GM18508 (cell line): ENCODE measurements at regions not wholly inside any gene's neighbourhood (a gene's known extent, or its start where the extent isn't known, plus 50 kb on each side); places are given as distances from the start of the nearest gene placed in this dataset.
"Not testable (repeated sequence)": the region's sequence is repeated elsewhere in the genome, so short reads cannot be mapped to it uniquely, and the experiment has no call there.

Experiments
- ATAC-seq: cut with Tn5 transposase; IDR thresholded peaks from one replicate; pipeline ENCODE4 v1.9.1; 2021; ENCODE audit warnings: moderate number of reproducible peaks; ENCODE audit not compliant: insufficient read depth, unreplicated experiment

DNA sequence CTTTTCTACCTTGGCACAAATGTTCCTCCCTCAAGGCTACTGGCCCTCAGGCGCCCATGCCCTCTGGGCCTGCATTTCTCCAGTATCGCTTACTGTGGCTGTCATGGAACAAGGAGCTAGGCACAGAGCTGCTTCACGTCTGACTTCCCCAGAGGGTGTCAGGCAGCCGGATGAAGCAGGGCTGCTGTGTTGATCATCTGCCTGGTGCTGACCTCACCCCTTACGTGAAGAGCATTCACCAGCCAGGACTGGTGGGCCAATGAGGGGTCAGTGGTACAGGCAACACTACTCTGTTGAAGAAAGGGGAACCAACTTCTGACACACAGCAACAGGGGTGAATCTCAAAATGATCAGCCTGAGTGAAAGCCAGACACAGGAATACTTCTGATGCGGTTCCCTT, 215.5 kb upstream of the GALNT2 start:
- no peak for ATAC-seq

DNA sequence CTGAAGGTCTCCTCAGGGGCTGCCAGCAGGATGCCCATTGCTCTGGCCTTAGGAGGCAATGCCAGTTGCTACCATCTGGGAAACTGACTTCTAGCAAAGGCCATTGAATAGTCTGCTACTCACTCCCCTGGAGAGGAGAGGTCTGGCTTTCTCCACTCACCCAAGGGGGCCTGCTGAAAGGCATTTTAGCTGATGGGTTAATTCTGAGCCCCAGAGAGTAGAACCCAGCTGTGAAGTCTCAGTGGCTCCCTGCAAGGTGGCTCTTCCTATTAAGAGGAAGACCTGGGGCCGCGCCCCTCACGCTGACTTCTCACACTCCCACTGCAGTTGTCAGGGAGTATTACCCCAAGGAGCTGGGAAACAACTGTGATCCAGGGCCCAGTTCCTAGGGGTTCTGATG, 213.3 kb upstream of the GALNT2 start:
- no peak for ATAC-seq

DNA sequence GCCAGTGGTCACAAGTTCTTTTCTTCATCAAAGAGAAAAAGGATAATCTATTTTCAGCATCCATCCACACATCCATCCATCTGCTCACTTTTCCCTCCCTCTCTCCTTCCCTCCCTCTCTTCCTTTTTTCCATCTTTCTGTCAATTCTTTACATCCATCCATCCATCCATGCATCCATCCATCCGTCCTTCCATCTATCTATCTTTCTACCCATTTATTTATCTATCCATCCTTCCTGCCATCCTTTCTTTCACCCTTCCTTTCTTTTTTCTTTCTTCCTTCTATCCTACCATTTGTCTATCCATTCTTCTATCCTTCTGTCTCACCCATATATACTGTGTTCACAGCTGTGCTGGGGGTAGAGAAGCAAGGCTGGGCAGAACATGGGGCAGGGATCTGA, 212.4 kb upstream of the GALNT2 start:
- ATAC-seq: no peak

DNA sequence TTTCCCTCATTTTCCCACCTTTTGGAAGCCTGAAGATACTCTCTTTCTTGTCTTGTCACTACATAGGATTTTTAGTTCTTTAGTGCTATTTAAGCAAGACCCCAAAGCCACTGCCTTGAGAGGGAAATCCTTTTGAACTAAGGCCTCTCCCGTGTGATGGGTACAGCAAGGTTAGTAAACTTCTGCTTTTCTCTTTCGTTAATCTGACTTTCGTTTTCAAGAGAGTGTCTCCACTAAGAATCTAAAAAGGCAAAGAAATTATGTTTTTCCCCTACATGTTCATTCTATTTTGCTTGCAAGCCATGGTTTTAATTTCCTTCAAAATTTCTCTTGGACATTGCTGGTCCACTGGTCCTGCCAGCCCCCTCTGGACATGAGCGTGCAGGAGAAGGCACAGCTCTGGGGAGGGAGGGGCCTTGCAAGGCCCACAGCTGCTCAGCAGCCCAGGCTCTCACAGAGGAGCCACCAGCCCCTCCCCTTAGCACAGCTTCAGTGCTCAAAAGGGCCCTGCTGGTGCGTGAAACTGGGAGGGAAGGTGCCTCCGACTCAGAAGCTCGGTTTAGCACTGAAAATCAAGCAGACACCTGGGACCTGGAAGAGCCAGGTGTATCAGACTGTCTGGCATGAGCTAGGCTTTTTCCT, 210.9 kb upstream of the GALNT2 start:
- peak; percentile 79 for ATAC-seq

DNA sequence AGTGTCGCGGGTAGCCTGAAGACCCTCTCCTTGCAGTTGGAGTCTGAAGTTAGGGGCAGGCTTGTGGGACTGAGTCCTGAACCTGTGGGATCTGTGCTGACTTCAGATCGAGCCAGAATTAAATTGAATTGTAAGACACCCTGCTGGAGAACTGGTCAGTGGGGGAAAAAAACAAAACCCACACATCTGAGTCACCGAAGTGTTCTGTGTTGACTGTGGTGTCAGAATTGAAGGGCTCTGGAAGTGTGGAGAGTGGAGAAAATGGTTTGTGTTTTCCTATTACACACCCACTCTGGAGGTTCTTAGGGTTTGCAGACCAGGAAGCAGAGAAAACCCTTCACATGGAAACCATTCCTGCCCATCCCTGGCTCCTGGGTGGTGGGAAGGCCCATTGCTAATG, 209.5 kb upstream of the GALNT2 start:
- ATAC-seq: no peak

DNA sequence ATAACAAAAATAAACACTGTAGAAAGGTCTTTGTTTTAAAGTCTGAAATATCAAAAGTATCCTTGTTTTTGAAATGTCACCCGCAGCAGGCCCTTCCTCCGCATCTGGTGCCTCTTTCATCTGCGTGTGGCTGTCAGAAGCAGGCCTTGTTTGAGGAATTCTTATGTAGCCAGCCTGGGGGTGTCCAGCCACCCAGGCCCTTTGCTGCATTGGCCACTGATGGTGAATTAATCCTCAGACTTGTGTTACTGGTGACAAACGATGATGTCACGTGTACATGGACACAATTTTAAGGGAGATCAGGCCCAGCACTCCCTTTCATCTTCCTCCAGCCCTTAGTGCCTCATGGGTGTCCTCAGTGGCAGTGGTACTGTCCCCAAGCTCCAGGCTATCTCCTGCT, 208.0 kb upstream of the GALNT2 start:
- no peak for ATAC-seq

DNA sequence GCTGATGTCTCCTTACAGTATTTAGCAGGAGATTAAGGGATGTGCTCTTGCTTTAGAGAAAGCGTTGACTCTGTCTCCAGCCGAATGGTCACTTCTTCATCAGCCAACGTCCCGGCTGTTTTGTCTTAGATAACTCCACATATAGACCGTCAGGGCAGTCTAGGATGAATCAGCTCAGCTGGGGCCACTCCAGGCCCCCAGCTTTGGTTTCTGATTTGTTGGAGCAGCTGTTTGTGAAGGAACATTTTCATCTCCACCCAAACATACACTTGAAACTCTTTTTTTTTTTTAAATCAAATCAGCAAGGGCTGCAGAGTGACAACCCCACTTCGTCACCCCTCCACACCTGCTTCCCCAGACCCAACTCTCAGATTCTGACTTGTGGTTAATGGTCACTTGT, 206.1 kb upstream of the GALNT2 start:
- ATAC-seq: no peak

DNA sequence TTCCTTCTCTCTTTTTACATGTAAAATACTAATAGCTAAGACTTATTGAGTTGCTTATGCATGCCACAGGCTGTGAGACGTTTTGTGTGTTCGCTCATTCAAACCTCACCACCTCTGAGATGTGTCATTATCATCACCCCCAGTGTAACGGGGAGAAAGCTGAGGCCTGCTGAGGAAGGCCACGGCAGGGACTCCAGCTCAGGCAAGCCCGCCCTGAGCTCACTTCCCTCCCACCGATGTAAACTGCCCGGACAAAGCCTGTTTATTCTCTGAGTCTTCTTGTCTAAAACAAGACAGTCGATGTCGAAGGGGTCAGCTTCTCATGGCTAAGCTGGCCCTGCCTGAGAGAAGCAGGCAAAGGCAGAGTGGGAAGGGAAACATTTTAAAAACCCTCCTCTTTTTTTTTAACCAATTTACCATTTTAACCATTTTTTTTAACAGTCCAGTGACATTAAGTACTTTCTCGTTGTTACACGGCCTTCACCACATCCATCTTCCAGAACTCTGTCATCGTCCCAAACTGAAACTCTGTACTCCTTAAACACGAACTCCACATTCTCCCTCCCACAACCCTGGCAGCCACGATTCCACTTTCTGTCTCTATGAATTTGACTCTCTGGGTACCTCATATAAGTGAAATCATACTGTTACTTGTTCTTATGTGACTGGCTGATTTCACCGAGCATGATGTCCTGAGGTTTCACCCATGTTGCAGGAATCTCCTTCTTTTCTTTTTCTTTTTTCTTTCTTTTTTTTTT, 204.8 kb upstream of the GALNT2 start:
- no peak for ATAC-seq

DNA sequence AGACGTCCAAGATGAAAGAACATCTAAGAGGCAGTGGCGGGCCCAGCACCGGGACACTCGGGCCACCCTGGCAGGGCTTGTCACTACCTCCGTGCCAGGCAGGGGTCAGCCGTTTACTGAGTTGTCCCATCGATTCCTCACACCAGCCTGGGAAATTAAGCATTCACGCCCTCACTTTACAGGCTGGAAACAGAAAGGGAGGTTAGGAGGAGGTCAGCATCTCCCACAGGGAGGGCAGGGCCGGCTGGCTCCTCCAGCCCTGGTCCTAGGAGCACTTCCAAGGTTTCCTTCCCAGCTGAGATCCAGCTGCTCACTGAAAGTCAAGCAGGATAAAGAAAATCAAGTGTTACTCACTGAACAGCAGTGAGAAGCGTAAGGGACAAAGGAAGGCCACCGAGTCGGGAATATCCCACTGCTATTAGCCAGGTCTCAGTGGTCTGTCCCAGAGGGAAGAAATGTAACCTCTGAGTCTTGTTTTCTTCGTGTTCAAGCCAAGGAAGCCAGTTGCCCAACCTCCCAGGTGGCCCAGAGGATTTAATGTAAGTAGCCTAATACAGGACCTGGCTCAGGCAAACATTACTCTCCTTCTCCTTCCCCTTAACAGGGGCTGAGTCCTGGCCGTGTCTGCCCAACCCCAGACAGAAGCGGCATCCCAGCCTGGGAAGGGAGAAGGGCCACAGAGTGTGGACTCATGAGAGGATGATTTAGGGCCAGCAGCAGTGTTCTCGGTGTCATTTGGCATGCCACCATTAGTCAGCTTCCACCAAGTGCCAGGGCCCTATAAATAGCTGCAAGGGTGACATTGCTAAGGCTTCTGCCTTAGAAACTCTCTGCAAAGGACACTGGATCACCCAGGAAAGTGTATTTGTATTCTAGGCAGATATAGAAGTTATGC, 203.1 kb upstream of the GALNT2 start:
- no peak for ATAC-seq

DNA sequence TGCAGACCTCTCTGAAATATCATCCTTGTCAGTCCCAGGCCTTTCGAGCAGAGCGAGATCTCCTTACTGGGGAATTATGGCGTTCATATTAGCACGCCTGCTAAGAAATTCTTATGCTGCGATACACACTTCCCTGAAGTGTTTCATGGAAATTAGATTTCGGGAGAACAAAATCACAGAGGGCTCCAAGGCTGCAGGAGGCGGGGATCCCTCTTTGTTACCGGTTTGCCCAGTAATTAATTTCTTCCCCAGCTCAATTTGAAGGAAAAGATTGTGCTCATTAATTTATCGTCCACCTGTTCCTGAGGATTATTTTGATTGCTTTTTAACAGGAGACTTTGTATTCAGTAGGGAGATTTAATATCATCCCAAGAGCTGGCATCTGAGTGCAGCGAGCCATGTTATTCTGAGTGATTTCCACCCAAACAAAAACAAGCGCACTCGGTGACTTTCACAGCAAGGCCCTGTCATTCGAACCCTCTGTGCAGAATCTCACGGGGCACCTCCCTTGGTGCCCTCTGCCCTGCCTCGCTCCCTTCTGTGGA, 202.3 kb upstream of the GALNT2 start:
- no peak for ATAC-seq

DNA sequence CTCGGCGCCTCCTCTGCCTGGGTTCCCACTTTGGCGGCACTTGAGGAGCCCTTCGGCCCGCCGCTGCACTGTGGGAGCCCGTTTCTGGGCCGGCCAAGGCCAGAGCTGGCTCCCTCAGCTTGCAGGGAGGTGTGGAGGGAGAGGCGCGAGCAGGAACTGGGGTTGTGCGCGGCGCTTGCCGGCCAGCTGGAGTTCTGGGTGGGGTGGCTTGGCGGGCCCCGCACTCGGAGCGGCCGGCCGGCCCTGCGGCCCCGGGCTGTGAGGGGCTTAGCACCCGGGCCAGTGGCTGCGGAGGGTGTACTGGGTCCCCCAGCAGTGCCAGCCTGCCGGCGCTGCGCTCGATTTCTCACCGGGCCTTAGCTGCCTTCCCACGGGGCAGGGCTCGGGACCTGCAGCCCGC, 201.7 kb upstream of the GALNT2 start:
- not testable (repeated sequence) for ATAC-seq

DNA sequence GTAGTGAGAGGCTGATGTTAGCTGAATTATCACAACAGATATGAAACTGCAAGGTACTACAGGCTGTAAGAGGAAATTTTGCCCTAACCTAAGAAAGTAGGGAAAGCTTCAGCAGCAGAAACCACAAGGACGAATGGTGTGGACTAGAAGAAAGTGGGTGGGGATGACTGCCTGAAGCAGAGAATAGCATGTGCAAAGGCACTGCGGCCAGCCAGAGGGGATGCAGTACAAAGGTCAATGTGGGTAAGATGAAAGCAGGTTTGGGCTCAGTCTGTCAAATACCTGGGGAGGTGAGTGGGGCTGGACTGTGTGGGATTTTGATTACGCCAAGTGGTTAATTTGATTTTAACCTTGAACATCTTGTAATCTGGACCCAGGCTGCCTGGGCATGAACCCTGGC, 199.3 kb upstream of the GALNT2 start:
- no peak for ATAC-seq

DNA sequence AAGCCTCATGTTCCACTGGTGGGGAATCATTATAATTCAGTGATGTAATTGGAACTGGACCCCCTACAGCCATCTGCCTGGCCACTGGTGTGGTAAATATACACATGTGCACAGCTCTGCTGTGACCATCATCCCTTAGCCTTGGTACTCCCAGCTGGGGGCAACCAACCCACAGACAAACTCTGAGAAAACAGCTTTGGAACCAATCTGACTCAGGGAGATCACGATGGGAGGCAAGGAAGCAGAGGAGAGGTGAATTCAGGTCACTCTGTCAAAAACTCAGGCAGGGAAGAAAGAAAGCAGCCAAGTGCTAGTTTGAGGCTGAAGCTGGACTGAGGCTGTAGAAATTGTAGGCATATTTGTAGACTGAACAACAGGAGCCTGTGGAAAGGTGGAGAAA, 197.8 kb upstream of the GALNT2 start:
- no peak for ATAC-seq

DNA sequence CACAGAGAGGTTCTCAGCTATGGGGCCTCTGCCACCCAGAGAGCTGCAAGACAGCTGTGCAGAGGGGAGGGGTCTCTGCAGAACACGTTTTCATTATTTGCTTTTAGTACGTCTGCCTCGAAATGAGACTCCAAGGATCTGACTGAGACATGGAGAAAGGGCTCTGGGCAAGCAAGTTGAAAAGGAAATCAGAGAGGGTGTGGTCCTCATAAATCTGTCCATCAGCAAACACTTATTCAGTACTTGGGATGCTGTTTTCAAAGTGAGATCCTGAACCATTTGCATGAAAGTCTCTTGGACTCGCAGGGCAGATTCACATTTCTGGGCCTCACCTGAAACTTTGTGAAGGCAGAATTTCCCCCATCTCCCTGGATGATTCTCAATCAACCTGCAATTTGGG, 197.4 kb upstream of the GALNT2 start:
- ATAC-seq: no peak

DNA sequence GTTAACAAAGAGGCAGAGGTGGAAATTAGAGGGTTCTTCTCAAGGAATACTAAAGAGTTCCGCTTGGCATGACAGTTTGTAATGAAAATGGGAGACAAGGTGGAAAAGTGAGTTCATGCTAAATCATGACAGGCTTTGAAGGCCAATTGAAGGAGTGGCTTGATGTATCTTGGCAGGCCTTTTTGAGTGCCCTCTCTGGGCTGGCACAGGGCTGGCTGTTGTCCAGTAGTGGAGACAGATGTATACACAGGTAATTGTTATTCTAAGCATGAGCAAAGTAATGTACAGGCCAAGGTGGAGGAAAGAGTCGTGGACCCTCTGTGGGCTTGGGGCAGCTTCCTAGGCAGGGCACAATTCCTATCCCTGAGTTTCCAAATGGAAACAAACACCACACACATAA, 196.7 kb upstream of the GALNT2 start:
- ATAC-seq: no peak

DNA sequence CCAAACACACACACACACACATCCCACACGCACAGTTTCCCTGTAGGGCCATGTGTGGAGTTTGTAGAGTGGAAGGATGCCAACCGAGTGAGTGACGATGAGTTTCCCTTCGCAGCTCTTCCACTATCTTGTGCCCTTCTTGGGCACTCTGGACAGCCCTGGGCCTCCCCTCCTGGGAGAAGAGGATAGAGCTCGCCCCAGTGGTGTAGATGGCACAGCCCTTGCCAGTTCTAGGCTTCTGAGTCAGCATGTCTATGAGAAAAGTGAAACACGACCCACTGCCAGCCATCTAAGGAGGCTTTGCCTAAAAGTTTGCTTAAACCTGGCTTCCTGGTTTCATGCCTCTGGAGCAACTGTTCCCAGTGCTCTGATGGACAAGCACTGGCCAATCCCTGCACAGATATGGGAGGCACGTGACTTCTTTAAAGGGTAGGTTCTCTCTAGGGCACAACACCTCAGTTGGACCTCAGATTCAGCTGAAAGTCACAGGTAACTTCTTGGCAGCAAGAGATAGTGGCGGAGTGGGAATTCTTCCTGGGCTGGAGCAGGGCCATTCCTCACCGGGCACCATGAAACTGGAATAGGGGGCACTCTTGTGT, 195.9 kb upstream of the GALNT2 start:
- ATAC-seq: no peak

DNA sequence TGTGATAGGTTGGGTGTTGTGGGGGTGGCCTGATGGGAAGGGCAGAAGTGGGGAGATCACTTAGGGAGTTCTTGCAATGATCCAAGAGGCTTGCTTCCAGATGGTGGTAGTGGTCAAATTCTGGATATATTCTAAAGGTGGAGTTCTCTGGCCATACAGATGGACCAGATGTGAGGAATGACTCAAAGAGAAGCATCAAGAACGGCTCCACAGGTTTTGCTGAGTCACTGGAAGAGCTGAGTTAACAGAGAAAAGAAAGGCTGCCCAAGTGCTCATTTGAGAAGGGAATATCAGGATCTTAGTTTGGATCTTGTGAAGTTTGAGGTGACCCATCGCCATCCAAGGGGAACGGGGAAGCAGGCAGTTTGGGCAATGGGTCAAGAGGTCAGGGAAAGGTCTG, 192.9 kb upstream of the GALNT2 start:
- no peak for ATAC-seq

DNA sequence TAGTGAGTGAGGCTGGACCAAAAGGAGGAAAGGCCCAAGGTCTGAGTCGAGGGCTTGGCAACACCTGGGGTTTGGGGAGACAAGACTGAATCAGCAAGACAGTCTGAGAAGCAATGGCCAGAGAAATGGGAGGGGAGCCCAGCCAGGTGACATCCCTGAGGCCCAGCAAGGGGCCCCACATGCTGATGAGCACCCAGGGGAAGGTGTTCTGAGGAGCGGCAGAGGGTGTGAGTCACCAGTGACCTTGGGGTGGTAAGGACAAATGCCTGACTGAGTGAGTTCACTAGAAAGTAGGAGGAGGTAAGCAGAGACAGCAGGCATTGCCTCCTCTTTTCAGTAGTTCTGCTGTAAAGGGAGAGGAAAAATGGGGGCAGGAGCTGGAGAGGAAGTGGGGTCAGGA, 192.4 kb upstream of the GALNT2 start:
- no peak for ATAC-seq

DNA sequence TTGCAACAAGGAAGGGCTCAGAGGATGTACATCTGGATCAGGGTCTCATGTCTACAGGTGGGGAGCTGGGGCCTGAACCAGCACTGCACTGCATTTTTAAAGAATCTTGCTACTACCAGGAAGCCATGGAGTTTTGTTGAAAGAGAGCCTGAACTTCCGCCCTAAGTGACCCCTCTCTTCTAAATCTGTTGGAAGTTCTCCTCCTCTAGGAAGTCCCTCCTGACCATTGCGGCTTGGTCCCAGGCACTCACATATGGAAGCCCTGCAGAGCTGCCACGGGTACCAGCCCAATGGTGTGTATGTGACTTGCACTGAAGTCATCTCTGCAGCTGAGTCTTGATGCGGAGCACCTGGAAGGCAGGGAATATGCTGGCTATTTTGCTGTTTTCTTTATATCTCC, 192.0 kb upstream of the GALNT2 start:
- no peak for ATAC-seq

DNA sequence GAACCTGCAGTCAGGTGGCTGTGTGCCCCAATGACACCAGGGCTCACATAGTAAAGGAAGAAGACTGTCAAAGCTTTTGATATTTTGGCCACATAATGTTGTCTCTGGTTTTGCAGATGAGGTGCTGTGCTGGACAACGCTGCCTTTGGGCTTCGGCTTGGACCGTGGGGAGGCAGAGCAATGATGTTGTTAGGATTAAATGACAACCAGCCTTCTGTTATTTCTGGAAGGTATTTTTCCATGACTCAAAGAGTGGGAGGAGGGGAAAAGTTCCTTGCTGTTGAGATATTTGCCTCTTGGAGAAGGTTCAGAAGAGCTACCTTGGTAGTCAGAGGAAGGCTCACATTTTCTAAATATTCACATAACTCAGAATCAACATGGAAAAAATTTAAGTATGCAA, 187.3 kb upstream of the GALNT2 start:
- no peak for ATAC-seq
